NK-92 treated with Interleukin-12 subunit alpha and Interleukin-12 subunit beta, amount 100 ng/mL, for 24 hours (cell line): ENCODE measurements at regions not wholly inside any gene's neighbourhood (a gene's known extent, or its start where the extent isn't known, plus 50 kb on each side); places are given as distances from the start of the nearest gene placed in this dataset.

ENCODE experiments used
- DNase-seq: peaks from one replicate; lab custom pipeline; 2025; lab: John Stamatoyannopoulos, UW

DNA sequence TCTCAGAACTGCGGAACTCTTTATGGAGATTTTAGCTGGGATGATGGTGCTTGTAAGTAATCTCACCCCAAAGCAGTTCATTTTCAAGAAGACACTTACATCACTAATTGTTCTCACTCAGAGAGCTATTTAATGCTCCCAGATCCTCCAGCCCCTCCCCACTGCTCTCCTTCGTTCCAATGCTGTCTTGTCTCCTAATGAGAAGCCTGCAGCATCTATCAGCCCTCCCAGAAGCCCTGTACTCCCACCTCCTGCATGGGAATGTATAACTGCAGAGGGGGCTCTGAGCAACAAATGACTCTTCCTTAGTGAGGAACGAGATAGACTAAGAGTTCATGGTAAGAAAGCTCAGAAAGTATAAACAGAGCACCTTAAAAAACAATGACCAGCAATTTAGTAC is 377.4 kb upstream of the RUNX1 start:
- DNase-seq = no peak

DNA sequence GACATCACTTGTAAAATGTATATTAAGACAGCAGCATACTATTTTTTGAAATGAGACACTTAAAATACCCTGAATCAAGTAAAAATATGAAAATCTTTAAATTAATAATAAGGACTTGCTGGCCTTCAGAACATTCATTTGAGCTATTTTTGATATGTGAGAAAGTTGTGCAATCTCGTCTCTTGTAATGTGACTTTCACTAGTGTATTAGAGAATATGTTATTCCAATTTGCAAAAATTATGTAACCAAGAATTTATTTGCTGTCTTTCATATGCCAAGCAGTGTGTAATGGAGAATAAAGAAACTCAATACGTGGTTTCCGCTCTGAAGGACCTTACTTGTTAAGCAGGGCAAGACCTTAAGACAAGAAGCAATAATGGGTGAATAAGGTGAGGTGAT is 375.0 kb upstream of the RUNX1 start:
- no peak for DNase-seq

DNA sequence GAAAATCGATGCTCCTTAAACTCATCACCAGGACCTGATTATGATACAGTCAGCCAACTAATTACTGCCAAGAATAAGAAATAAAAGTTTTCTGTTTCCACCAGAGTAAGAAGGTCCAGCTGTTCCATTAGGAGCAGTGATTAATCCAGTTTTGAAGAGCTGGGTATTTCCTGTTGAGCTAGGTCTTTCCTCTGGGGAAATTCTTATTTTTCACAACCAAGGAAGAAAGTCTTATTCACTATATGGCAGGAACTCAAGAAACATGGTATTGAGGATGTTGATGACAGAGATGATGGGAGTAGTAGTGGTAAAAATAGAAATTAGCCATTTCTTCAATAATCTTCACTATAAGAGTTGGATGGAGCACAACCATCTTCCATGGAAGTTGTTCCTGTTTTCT is 374.6 kb upstream of the RUNX1 start:
- no peak for DNase-seq

DNA sequence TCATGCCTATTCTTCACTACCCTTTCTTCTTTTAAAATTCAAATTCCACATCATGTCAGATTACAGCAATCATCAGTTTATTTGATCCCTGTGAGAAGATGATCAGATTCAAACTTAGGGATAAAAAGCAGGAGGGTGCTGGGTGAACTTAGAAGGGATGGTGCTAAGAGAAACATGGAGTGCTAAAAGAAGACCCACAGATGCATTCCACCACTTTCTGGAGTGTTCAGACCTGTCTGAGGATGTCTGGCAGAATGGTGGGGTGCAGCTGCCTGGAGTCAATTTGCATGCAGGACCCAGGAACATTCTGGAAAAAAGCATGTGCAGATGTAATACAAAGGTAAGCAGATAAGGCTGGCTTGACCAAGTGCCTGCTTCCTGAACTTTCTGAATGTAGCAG is 372.9 kb upstream of the RUNX1 start:
- no peak for DNase-seq

DNA sequence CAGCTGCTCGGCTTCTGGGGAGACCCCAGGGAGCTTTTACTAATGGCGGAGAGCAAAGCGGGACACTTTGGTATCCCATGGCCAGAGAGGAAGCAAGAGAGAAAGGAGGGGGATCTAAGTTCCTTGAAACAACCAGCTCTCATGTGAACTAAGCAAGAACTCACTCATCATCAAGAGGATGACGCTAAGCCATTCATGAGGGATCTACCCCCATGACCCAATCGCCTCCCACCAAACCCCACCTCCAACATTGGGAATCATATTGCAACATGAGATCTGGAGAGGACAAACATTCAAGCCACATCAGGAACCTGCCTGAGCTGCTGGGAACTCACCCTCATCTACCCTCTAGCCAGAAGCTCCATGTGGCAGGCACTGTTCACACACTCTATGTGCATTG is 372.1 kb upstream of the RUNX1 start:
- no peak for DNase-seq

DNA sequence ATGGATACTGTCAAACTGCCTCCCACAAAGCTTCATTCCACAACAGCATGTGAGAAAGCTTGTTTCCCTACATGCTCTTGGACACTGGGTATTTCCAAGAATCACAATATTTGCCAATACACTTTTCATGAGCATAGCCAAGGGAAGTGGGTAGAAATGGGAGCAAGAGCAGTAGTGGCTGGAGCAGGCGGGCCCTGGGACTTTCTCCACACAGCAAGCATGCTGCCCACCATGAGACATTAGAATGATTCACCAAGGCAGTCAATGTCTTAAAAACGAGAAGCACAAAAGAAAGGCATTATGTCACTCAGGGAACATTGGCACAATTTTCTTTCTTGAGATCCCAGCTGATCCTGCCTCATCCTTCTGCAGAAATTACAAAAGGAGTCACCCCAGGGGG is 371.6 kb upstream of the RUNX1 start:
- no peak for DNase-seq

DNA sequence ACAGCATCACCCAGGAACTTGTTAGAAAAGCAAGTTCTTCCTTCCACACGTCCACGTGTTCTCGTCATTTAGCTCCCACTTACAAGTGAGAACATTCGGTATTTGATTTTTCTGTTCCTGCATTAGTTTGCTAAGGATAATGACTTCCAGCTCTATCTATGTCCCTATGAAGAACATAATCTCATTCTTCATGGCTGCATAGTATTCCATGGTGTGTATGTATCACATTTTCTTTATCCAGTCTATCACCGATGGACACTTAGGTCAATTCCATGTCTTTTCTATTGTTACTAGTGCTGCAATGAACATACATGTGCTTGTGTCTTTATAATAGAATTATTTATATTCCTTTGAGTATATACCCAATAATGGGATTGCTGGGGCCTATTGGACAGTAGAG is 368.7 kb upstream of the RUNX1 start:
- no peak for DNase-seq

DNA sequence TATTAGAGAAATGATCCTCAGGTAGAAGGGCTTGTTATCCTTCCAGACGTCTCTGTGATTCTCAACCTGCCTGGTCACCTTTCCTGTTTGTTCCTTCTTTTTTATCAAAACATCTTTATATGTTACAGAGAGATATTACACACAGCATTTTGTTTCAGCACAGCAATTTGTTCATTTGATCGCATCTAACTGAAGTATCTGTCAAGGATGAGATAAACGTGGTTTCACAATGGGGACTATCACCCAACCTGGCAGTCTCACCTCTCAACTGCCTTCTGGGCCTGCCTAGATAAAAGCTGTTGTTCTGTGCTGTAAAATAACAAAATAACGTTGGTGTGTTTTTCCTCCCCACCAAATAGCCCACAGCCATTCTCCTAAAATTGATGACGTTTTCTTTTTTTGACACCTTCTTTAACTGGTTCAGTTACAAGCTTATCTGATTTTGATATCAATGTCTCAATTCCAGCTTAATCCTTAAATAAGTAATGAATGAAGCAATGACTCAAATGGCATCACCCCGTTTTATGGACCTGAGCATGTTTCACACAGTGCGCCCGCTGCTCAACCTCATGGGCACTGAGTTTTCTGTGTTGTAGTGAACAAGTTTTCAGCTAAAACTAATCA is 367.9 kb upstream of the RUNX1 start:
- no peak for DNase-seq

DNA sequence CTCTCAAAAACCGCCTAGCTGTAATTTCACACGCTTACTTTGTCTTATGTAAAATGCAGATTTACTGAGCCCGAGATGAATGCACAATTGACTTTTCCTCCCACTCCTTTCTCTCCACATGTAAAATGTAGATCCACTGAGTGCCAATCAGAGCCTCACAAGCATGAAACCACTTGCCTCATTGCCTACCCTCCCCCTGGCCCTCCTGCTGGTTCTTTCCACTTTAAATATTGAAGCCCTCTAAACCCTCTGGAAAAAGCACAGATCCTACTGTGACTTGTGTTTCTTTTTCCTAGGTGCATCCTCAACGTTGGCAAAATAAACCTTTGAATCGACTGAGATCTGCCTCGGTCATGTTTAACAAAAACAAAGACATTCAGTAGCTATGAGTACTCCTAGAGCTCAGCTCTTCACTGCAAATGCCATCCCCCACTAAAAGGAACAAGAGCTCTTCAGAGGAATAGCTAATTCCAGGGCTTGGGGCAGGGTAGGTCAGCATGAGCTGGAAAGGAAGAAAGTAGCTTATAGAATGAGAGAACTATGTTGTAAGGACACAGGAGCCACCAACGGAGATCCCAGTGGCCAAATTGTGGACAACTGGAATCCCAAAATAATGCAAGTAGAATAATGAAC is 365.5 kb upstream of the RUNX1 start:
- DNase-seq = no peak

DNA sequence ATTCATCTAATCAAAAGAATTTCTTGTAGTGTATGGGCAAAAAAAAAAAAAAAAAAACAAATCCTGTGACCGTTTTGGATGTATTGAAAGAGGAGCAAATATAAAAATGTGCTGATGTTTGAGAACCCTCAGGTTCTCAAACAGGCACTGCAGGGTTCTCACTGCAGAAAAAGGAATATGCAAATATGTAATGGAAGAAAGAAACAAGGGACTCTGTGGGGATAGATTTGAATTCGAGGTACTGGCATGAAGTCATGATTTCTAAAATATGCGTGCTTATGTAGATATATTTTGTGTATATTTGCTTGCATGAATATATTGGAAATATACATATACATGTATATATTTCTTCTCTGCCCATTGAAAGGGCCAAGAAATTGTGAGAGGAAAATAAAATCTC is 365.0 kb upstream of the RUNX1 start:
- DNase-seq = no peak

DNA sequence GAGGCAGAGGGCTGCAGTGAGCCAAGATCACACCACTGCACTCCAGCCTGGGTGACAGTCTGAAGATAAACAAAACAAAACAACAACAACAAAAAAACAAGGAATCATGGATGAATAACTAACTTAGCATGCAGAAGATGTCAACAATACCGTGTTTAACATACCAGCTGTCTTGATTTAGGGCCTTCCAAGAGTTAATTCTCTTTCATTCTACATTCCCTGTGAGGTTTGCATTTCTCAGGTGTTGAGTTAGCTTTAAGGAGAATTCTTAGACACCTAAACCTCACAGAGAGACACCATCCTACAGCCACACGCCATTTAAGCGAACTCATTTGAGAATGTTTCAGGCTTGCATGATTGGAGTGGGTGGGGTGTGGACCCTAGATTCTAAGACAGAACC is 363.1 kb upstream of the RUNX1 start:
- no peak for DNase-seq

DNA sequence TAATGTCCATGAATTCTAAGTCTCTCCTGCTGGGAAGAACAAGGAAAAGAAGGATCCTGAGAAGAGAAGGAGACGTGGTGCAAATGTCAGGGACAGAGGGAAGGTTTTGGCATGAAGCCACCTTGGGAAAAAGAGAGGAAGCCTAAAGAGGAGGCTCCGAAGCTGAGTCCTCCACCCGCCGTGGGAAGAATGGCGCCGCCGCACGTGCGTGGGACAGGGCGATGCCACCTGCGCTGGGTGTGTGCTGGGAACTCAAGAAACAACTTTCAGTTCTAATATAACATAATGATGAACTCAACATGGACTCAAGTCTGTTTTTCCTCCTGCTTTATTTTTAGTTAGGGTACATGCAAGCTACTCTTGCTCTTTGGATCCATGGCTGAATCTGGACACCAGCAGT is 362.3 kb upstream of the RUNX1 start:
- DNase-seq = no peak

DNA sequence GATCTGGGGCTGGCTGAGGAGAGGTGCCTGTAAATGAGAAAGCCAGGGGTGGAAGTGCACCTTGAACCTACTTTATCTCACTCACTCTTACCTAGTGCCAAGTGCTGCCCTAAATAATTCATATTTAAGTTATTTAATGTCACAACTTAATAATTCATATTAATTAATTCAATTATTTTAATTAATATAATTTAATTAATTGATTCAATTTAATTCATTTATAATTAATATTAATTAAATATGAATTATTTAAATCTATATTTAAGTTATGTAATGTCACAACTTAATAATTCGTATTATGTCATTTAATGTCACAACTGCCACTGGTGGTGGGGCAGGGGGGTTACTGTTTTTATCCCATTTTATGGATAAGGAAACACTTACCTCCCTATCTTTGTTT is 361.6 kb upstream of the RUNX1 start:
- no peak for DNase-seq

DNA sequence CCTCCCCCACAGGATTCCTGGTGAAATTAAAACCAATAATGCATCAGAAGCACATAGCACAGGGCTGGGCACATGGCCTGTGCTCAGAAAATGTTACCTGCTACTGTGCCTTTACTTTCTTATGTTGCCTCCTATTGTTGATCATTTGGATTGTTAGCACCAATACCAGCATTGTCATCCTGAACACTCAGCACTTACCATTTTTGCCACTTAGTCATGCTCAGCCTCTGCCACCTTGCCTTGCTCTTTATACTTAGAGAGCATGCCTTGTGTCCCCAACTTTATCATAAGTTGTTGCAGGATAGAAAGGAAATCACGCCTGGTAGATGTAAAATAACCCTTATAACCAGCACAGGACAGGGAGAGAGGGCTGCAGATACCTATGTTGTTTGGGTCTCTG is 361.0 kb upstream of the RUNX1 start:
- DNase-seq = no peak

DNA sequence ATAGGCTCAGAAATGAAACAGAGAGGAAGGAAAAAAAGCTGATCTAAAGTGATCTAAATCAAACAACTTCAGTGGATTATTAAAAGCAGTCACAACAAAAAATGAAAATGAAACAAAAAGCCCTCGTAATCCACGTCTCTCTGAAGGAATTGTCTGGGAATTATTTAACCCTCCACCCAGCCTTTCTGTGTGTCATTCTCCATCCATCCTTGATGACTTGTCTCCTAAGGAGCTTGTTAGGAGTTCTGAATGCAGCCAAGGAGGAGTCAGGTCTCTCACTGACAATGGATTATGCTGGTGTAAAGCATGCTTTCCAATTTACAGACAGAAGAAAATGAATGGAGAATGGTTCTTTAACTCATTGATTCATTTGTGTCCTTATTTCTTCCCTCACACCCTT is 359.3 kb upstream of the RUNX1 start:
- no peak for DNase-seq

DNA sequence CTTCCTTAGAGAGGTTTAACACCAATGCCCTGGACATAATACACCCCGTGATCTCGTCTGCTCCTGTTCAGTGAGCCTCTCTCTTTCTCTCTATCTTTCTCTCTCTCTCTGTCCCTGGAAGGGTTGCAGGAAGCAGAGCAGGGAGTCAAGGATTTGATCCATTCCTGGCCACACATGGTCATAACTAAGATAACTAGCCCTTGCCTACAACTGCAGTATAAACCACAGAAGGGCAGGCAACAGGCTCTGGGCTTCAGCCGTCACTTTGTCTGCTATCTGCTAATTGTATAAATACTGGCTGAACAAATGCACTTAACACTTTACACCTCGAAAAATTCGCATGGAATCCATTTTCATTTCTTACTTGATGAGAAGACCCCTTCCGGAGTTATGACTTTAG is 357.5 kb upstream of the RUNX1 start:
- no peak for DNase-seq

DNA sequence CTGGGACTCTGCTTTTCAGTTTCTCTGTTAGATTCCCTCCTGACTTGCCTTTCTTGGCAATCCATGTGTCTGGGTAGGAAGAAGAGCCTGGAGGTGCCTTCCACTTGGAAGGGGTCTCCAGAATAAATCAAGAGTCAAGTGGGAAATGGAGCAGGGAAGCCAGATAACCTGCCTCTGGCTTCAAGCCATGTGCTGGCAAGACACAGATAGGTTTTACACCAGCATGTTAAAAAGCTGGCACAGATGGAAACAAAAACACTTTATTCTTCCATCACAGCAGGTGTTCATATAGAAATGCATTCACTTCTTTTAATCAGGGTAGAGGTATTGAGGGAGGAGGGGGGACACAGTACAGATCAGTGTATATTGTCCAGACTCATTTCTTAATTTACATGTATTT is 356.9 kb upstream of the RUNX1 start:
- no peak for DNase-seq

DNA sequence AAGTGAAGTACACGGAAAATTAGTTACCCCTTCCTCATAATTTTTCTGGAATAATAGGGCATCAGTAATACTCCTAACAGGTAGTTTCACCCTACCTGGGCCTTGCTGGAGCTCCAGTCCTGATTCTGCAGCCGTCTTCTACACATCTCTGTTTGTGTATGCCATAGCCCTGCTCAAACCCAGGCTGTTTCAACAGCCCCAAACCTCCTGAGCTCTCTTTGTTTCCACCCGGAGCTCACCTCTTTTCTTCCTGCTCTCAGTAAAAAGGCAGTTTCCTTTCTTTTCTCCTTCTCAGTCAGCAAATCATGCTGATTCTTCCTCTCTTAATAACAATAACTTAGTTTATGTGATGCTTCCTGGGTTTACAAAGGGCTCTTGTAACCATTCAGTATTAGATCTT is 355.1 kb upstream of the RUNX1 start:
- no peak for DNase-seq

DNA sequence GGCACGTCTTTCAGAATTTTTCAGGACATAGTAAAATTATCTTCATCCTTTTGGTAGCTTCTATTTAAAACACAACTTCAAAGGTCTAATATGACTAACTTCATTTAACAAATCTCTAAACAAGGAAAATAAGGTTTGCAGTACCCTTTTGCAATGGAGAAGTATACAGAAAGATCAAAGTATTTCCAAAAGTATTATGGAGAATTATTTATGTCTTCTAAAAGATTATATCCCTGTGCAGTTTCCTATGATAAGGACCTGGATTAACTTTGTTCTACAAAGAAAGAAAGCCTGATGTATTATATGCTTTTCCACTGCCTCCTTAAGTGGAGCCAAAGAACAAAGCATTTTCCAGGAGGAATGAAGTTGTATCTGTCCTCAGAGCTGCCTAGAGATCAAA is 353.0 kb upstream of the RUNX1 start:
- DNase-seq = no peak

DNA sequence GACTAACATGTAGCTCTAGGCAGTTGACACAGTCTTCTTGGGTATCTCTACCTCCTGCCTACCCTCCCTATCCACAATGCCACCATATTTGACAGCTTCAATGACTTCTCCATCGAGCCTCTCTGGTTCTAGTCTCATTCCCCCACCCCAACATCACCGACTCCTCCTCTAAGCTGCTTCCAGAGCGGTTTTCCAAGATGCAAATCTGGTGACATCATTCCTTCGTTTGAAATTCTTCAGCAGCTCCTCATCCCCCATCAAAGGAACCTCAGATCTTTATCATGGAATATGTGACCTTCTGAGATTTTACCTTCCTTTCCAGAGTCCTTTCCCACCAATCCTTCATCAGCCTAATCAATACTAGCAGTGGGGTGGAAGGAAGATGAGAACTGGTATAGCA is 352.4 kb upstream of the RUNX1 start:
- DNase-seq = no peak

DNA sequence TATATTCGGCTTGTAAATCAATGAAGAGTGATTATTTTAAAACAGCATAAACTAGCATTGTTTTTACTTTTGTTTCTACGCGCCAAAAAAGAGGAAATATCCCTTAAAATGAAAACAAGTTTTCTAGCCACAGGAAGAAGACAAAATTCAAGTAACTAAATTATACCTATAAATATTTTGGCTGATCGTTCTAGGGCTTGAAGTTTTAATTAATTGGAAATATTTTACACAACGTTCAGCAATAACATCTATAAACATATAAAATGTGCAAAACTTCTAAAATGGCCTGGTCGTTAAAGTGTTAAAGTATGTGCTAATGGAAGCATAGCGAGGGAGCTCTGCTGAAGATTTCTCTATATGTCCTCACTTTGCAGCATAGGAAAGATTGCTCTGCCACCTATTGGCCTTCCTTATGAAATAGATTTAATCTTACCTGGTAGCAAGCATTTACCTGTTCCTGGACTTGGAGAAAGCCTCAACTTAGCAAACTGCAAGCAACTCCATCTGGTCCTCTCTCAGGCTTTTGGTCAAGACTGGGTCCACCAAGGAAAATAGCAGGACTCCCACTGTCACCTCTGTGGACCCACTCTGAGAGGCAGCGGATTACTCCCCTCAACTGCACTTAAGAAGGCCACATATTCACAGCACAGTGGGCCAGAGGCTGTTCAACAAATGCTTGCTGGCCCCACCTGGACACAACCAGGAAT is 351.3 kb upstream of the RUNX1 start:
- DNase-seq = peak; percentile 29

DNA sequence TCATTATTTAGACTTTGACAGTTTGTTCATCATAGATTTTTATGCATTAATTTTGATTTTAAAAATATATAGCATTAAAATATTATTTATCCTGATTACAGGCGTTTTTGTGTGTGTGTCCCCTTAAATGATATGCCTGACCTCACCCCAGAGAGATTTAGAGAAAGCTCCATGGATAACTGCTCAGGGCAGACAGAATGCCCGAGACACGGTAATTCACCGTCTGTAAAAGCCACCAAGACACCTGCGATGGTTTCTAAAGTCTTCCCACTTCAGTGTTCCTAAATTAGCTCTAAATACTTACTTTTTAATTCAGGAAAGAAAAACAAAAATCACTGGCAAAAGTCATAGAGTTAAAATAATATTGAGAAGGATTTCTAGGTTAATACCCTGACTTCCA is 350.6 kb upstream of the RUNX1 start:
- no peak for DNase-seq

DNA sequence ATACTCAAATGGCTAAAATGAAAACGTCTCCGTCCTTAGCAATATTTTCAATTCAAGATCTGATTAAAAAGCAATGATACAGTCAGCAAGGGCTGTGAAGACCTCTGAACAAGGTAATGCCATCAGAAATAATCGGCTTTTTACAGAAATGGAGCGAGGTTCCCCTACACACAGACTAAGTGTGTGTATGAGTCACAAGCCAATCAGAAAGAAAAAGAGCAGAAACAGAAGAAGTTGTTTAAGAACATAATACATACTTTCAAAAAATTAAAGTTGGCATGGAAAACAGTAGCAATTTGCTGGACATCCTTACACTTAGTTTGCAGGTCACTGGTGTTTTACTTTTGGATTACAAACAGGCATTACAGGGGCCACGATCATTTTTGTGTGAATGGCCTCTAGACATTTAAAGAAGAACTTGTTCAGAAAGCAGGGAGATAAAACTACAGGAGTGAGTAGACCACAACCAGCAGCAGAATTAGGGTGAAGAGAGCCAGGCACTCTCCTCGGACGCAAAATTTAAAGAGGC is 350.0 kb upstream of the RUNX1 start:
- DNase-seq = no peak
